Vagina (tissue), 2 donors: ENCODE measurements at regions not wholly inside any gene's neighbourhood (a gene's known extent, or its start where the extent isn't known, plus 50 kb on each side); places are given as distances from the start of the nearest gene placed in this dataset.

Experiments used
- POLR2A ChIP-seq, 2 donors: fragments of 450-650 bp; IDR thresholded peaks; one replicate each; pipeline ENCODE4 v1.6.1; 2017; ENCODE audit warnings: antibody characterized with exemption in 2 of 2, mild to moderate bottlenecking in 2 of 2, moderate library complexity in 2 of 2
- POLR2AphosphoS5 ChIP-seq, 2 donors: sonication (generic); formaldehyde crosslinking; IDR thresholded peaks; one replicate each; pipeline ENCODE4 v1.9.0; 2017; ENCODE audit warnings: antibody characterized with exemption in 2 of 2, mild to moderate bottlenecking in 2 of 2, low read depth in 1 of 2; ENCODE audit not compliant: insufficient read depth in 1 of 2
- TF ChIP-seq, protein P1 (sequence below), 3 experiments: fragments of 450-650 bp in 2 of 3; fragments of 200-600 bp in 1 of 3; sonication (generic) in 1 of 3; IDR thresholded peaks; one replicate each; pipeline ENCODE4 v1.5.1; 2017 to 2019; ENCODE audit warnings: antibody characterized with exemption in 3 of 3, mild to moderate bottlenecking in 2 of 3, moderate library complexity in 2 of 3

DNA sequence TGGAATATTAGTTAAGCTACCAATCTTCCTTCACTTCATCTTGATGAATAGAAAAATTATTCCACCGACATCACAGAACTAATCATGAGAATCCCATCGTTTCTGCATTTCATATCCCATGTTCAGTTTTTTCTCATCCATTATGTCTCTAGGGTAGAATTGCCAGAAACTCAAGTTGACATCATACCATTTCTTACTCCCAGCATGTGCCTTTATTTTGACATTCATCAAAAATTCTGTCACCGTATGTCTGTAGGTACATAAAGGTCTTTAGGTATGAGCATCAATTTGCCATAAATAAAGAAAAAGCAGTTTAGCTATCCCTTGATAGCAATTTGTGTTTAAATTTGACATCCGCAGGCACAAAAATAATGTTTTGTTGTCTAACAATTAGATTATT, 175.5 kb upstream of the ROBO2 start:
- TF ChIP-seq, protein P1, sequence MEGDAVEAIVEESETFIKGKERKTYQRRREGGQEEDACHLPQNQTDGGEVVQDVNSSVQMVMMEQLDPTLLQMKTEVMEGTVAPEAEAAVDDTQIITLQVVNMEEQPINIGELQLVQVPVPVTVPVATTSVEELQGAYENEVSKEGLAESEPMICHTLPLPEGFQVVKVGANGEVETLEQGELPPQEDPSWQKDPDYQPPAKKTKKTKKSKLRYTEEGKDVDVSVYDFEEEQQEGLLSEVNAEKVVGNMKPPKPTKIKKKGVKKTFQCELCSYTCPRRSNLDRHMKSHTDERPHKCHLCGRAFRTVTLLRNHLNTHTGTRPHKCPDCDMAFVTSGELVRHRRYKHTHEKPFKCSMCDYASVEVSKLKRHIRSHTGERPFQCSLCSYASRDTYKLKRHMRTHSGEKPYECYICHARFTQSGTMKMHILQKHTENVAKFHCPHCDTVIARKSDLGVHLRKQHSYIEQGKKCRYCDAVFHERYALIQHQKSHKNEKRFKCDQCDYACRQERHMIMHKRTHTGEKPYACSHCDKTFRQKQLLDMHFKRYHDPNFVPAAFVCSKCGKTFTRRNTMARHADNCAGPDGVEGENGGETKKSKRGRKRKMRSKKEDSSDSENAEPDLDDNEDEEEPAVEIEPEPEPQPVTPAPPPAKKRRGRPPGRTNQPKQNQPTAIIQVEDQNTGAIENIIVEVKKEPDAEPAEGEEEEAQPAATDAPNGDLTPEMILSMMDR (IDR thresholded peaks at IDR 0.05) = no peak
- TF ChIP-seq POLR2A (IDR thresholded peaks at IDR 0.05) = no peak
- TF ChIP-seq POLR2AphosphoS5 (IDR thresholded peaks at IDR 0.05; ENCODE audit: insufficient read depth in 1 of 2, low read depth in 1 of 2) = no peak
